Left renal pelvis (tissue), 4 donors: ENCODE measurements at regions not wholly inside any gene's neighbourhood (a gene's known extent, or its start where the extent isn't known, plus 50 kb on each side); places are given as distances from the start of the nearest gene placed in this dataset.

ENCODE experiments used
- DNase-seq, 4 donors: peaks; one replicate each; pipeline ENCODE4 v3.0.0-alpha.2; 2013; ENCODE audit warnings: low read depth in 4 of 4, low spot score in 3 of 4

DNA sequence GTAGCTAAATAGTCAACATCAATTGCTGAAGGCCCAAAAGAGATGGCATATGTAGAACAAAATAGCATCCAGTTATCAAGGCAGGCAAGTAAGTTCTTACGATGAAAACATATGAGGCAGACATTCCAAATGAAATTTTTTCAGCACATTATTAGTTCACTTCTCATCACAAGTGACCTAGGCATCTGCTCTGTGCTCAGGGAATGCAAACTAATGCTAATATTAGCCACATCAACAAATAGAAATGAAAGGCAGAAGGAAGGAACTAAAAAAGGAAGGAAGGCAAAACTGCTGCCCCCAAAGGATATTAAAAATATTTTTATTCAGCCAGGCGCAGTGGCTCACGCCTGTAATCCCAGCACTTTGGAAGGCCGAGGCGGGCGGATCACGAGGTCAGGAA is 51.2 kb upstream of the ROCK1 start:
- no peak for DNase-seq

- no peak for DNase-seq
Observed at GRCh38 chr18:21163647-21164547, 52.3 kb upstream of the ROCK1 start.

GRCh38 chr18:21164548-21165095 is 53.0 kb upstream of the ROCK1 start:
- no peak for DNase-seq

DNA sequence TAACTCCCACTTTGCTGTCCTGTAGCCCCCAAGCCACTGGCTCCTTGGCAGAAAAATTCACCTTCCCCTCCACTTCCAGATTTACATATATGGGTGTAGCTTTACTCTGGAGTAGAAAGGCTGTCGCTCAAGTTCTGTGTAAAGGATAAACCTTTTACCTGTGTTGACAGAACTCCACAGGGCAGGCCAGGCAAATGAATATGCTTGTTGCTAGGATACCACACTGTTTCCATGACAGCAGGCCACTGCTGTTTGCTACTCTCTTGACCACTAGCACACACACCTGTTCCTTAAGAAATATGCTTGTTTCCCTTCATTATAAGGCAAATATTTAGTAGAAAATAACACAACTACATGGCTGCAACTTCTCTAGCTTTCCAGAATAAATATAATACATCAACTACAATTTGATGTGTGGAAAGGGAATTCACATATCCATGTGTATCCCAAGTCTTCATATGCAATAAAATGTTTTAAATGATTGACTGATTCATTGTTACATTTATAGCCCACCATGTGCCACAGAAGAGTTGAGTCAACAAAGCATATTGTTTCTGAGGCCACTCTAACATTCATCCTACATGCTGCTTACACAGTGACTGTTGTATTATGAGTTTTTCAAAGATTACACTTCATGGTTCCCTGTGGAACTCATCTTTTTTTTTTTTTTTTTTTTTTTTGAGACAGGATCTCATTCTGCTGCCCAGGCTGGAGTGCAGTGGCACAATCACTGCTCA is 56.2 kb upstream of the ROCK1 start:
- DNase-seq: peak in 3 of 4 donors; percentile 28 to 48 (median 30)

DNA sequence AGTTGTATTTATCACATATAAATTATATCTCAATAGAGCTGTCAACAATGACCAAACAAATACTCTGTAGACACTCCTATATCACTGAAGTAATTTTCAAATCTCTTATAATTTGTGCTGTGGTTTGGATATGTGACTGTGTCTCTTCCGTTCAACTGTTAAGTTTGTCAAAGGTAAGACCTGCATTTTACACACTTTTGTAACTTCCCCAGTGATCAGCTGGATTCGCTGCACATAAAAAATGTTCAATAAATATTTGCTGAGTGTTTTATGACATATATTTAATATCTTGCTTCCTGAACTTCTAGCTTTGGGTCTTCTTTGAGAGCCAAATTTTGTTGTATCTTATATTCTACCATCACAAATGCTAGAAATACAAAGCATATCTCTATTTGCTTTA is 57.3 kb upstream of the ROCK1 start:
- no peak for DNase-seq

DNA sequence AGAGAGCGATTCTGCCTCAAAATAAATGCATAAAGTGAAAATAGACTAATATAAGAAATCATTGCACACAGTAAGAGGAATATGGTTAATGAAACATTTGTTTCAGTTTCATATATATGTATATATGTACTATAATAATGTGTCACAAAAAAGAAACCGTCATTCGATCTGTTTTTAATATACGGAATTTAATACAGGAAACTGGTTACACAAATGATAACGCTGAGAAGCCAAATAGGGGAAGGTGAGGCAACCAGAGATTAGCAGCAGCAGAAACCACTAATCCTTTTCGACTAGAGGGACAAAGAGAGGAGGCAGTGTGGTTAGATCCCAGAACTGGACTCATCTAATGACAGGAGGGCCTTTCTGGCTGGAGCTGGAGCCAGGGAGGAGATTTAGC is 64.2 kb upstream of the GREB1L start:
- DNase-seq: no peak

- peak in 3 of 4 donors; percentile 31 to 48 (median 43) for DNase-seq
Observed at GRCh38 chr18:21179590-21180220, 62.3 kb upstream of the GREB1L start.

GRCh38 chr18:21180588-21180987 is 61.4 kb upstream of the GREB1L start:
- DNase-seq: no peak

- DNase-seq: no peak
Observed at GRCh38 chr18:21181766-21182165, 60.3 kb upstream of the GREB1L start.

- DNase-seq: no peak
Observed at GRCh38 chr18:21183670-21184069, 58.4 kb upstream of the GREB1L start.

DNA sequence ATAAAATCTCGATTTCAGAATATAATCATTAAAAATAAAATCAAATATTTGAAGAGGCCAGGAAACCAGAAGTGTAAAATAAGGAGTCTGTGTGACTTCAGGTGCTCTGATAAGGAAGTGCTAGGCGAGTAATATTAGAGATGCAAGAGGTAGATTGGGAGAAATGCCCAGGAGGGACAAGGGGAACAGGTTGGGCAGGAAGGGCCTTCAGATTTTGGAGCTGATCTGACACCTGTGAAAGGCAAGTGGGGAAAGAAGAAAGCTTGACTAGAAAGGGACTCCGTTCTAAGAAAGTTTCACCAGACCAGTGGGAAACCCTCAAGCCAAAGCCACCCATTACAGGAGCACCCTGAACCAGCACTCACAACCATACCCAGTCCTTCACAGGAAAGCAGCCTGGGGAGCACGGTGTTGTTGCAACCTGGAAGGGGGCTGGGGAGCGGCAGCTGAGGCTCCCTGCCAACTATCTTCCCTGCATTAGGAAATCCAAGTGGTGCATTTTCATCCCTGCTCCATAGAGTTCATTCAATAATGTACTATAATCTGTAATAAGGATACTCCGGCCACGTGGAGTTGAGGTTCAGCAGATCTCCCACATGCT is 57.5 kb upstream of the GREB1L start:
- DNase-seq: no peak

DNA sequence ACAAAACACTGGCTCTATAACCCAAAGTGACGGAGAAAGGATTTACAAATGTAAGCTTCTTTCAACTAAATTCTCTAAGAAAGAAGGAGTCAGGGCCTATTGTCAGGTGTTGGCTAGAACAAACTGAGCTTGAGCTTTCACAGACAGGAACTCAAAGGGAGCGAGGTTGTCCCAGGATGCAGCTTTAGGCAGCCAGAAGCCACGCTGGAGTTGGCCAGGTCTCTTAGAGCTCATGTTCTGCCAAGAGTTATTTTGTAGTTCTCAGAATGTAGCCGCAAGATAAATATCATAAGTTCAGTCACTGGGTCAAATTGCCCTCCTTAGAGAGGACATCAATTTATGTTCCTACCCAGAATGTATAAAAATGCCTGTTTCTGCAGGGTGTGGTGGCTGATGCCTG is 54.1 kb upstream of the GREB1L start:
- no peak for DNase-seq

DNA sequence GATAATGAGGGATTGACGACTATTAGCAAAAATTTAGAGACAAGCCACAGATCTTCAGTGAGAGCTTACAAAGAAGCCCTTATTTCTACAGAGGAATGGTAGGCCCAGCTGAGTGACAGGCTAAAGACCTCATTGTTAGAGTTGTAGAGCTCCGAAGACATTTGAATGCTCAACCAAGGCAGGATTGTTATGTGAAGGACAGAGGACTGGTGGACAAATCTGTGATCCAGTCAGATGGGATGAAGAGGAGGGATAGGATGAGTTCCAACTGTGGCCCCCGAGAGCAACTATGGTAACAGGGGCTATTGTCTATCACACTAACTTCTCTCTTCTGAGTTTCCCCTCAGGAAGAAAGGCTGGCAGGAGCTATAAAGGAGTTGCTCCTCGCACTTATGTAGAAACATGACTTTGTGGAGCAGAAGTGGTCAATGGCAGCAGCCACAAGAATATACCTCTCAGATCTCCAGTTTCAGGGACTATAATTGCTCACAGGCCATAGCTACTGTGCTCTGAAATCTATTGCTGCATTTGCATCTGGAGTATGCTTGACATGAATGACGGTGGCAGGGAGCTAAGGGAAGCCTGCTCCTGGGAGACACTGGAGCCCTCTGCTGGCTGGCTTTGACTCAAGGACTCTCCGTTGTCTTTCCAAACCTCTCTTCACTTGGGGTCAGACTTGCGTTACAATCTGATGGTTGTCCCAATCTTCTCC is 50.3 kb upstream of the GREB1L start:
- peak in 1 of 4 donors; percentile 6 for DNase-seq
